ENCODE measurements at regions not wholly inside any gene's neighbourhood (a gene's known extent, or its start where the extent isn't known, plus 50 kb on each side); places are given as distances from the start of the nearest gene placed in this dataset.

DNA sequence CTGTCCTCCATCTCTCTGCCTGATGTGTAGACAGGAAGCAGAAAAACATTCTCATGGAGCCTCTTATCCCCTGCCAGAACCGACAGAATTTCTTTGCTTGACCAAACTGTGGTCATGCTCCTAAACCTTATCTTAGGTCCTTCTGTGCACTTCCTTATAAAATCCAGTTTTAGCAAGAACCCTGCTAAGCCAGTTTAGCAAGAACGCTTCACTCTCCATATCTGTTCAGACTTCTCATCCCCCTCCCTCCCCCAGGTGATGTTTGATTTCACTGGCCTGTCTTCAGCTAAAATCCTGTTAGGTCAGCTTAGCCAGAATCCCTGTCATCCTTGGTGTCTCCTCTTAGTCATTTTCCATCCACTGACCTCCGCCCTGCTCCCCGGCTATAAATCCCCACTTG lies 1130.9 kb upstream of the PRKX start:
- Histone ChIP-seq H3K4me2 (ENCODE audit: low read length) (no peak overlapping the region), H3K27me3 (ENCODE audit: control insufficient read depth, insufficient read depth, low read length) (no peaks in the 10 kb centered on the region), H3K4me3 (ENCODE audit: low read depth, low read length) (no peak overlapping the region), H3K4me1 (no peaks in the 10 kb centered on the region), H3K9ac (no peak overlapping the region), H2AFZ (no peak overlapping the region), H3K79me2 (no peaks in the 10 kb centered on the region), H3K27ac (no peak overlapping the region), H3K9me3 (ENCODE audit: control insufficient read depth, low read length) (no peaks in the 10 kb centered on the region), H3K36me3 (ENCODE audit: control insufficient read depth, insufficient read depth, low read length) (no peaks in the 10 kb centered on the region)
- TF ChIP-seq, protein P1, sequence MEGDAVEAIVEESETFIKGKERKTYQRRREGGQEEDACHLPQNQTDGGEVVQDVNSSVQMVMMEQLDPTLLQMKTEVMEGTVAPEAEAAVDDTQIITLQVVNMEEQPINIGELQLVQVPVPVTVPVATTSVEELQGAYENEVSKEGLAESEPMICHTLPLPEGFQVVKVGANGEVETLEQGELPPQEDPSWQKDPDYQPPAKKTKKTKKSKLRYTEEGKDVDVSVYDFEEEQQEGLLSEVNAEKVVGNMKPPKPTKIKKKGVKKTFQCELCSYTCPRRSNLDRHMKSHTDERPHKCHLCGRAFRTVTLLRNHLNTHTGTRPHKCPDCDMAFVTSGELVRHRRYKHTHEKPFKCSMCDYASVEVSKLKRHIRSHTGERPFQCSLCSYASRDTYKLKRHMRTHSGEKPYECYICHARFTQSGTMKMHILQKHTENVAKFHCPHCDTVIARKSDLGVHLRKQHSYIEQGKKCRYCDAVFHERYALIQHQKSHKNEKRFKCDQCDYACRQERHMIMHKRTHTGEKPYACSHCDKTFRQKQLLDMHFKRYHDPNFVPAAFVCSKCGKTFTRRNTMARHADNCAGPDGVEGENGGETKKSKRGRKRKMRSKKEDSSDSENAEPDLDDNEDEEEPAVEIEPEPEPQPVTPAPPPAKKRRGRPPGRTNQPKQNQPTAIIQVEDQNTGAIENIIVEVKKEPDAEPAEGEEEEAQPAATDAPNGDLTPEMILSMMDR (IDR thresholded peaks at IDR 0.05), result no peak

DNA sequence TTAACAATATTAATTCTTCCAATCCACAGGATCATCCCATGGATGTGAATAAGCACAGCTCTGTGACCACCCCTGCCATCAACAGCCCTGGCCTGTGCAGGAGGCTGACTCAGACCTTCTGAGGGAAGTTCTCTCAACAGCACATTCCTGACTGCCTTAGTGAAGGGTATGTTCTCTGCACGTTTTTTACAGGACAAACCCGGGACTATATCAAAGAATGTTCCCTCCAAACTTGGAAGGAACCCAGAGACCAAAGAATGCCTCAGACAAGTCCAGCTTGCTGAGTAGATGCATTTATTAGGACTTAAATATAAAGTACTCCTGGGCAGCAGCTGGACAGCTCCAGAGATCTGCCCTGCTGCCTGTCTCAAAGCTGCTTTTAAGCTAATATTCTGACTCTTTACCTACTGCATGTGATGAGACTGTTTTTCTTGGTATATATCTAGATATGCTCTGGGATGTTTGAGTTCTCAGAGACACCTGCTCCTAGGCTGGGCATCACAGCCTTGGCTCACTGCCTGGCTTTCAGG lies 1127.8 kb upstream of the PRKX start:
- H3K27ac ChIP-seq, result no peak overlapping the region
- no peaks in the 10 kb centered on the region for H3K36me3 ChIP-seq (ENCODE audit: control insufficient read depth, insufficient read depth, low read length)
- no peak overlapping the region for H3K4me3 ChIP-seq (ENCODE audit: low read depth, low read length)
- no peak overlapping the region for H2AFZ ChIP-seq
- no peak overlapping the region for H3K9ac ChIP-seq
- H3K9me3 ChIP-seq (ENCODE audit: control insufficient read depth, low read length), result no peaks in the 10 kb centered on the region
- no peak overlapping the region for H3K4me2 ChIP-seq (ENCODE audit: low read length)
- no peaks in the 10 kb centered on the region for H3K79me2 ChIP-seq
- TF ChIP-seq, protein P1 (IDR thresholded peaks at IDR 0.05), result no peak
- no peaks in the 10 kb centered on the region for H3K4me1 ChIP-seq
- H3K27me3 ChIP-seq (ENCODE audit: control insufficient read depth, insufficient read depth, low read length), result no peaks in the 10 kb centered on the region

DNA sequence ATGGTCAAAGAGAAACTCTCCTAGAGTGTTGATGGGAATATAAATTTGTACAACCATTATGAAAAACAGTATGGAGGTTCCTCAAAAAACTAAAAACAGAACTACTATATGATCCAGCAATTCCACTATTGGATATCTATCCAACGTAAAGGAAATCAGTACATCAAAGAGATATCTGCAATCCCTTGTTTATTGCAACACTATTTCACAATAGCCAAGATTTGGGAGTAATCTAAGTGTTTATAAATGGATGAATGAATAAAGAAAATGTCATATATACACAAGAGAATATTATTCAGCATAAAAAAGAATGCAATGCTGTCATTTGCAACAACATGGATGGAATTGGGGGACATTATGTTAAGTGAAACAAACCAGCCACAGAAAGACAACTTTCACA lies 1118.1 kb upstream of the PRKX start:
- TF ChIP-seq, protein P1 (IDR thresholded peaks at IDR 0.05), result no peak
- Histone ChIP-seq H3K9me3 (ENCODE audit: control insufficient read depth, low read length) (no peaks in the 10 kb centered on the region), H3K4me3 (ENCODE audit: low read depth, low read length) (no peak overlapping the region), H3K9ac (no peak overlapping the region), H2AFZ (no peak overlapping the region), H3K36me3 (ENCODE audit: control insufficient read depth, insufficient read depth, low read length) (no peaks in the 10 kb centered on the region), H3K27ac (no peak overlapping the region), H3K4me1 (no peaks in the 10 kb centered on the region), H3K79me2 (no peaks in the 10 kb centered on the region), H3K27me3 (ENCODE audit: control insufficient read depth, insufficient read depth, low read length) (no peaks in the 10 kb centered on the region), H3K4me2 (ENCODE audit: low read length) (no peak overlapping the region)

DNA sequence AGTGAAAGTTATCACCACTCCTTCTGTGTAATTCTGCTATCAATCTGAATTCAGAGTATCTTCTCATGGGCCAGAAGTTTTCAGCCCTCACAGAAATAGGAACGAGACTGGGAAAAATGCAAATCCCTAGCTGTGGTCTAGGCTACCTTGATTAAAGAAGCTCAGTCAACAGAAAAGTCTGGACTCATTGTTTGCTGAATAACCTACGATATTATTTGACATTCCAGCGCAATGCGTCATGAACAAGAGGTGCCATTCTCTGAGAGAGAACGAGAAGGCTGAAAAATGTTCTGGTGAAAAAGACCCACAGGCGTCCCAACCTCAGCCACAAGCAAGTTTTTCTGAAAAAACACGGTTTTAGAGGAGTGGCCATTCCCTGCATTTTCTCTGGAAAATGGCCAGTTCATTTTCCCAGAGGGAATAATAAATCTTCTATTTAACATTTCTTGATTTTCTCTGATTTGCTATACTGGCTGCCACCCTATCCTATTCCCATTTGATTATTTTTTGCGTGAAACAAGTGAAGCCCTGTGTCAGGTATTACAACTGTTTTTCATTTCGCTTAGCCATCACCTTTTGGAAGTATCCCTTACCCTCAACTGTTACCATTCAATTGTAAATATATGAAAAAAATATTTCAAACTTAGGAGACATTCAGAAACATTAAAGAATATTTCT lies 1117.6 kb upstream of the PRKX start:
- Histone ChIP-seq H3K9me3 (ENCODE audit: control insufficient read depth, low read length) (no peaks in the 10 kb centered on the region), H3K36me3 (ENCODE audit: control insufficient read depth, insufficient read depth, low read length) (no peaks in the 10 kb centered on the region), H3K27me3 (ENCODE audit: control insufficient read depth, insufficient read depth, low read length) (no peaks in the 10 kb centered on the region), H3K4me1 (no peaks in the 10 kb centered on the region), H3K9ac (no peak overlapping the region), H3K4me3 (ENCODE audit: low read depth, low read length) (no peak overlapping the region), H3K4me2 (ENCODE audit: low read length) (no peak overlapping the region), H2AFZ (no peak overlapping the region), H3K27ac (no peak overlapping the region), H3K79me2 (no peaks in the 10 kb centered on the region)
- TF ChIP-seq, protein P1 (IDR thresholded peaks at IDR 0.05), result no peak

DNA sequence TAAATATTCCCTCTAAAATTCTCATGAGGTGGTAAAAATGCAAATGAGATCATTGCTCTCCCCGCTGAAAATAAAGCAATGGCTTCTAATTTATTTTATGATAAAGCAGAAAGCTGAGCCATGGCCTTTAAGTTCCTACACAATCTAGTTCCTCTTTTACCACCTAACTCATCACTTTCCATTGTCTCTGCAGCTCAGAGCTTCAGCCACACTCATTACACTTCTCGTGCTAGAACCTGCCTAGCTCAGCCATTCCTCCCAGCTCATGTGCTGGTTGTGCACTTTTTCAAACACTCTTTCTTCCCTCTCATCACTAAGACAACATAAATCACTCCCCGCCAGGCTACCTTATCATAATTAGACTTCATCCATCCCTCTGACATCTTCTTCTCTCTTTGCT lies 1112.1 kb upstream of the PRKX start:
- H3K9me3 ChIP-seq (ENCODE audit: control insufficient read depth, low read length), result no peaks in the 10 kb centered on the region
- no peaks in the 10 kb centered on the region for H3K79me2 ChIP-seq
- no peak overlapping the region for H3K9ac ChIP-seq
- no peaks in the 10 kb centered on the region for H3K4me1 ChIP-seq
- H3K36me3 ChIP-seq (ENCODE audit: control insufficient read depth, insufficient read depth, low read length), result no peaks in the 10 kb centered on the region
- TF ChIP-seq, protein P1 (IDR thresholded peaks at IDR 0.05), result no peak
- no peak overlapping the region for H3K4me3 ChIP-seq (ENCODE audit: low read depth, low read length)
- no peak overlapping the region for H3K27ac ChIP-seq
- H2AFZ ChIP-seq, result no peak overlapping the region
- H3K27me3 ChIP-seq (ENCODE audit: control insufficient read depth, insufficient read depth, low read length), result no peaks in the 10 kb centered on the region
- no peak overlapping the region for H3K4me2 ChIP-seq (ENCODE audit: low read length)

Data from parathyroid adenoma (tissue), 2 donors.